ENCODE measurements at regions not wholly inside any gene's neighbourhood (a gene's known extent, or its start where the extent isn't known, plus 50 kb on each side); places are given as distances from the start of the nearest gene placed in this dataset.

- TF ChIP-seq CTCF (conservative IDR thresholded peaks at IDR 0.05; ENCODE audit: low read depth, low read length), result no peak
- TF ChIP-seq EZH2 (IDR thresholded peaks at IDR 0.05; ENCODE audit: borderline replicate concordance, low read depth, low read length, poor library complexity, severe bottlenecking), result no peak
Observed at GRCh38 chr19:34075661-34076091, 96.6 kb upstream of the LSM14A start.

Measured in A673 (cell line).